GM06990 (cell line): ENCODE measurements at regions not wholly inside any gene's neighbourhood (a gene's known extent, or its start where the extent isn't known, plus 50 kb on each side); places are given as distances from the start of the nearest gene placed in this dataset.

Experiments used
- DNase-seq: peaks from one replicate; pipeline ENCODE4 v3.0.0-alpha.2; 2011; ENCODE audit not compliant: insufficient read length; ENCODE audit errors: extremely low read depth
- H3K27me3 ChIP-seq: replicated peaks from 2 replicates; pipeline ENCODE4 v1.6.0; 2011; ENCODE audit warnings: low read length; ENCODE audit not compliant: control insufficient read depth, insufficient read depth
- H3K36me3 ChIP-seq: 2 replicates; pipeline ENCODE4 v1.5.1; 2011; ENCODE audit warnings: low read length; ENCODE audit not compliant: control insufficient read depth, insufficient read depth
- H3K4me3 ChIP-seq: replicated peaks from 2 replicates; pipeline ENCODE4 v1.5.1; 2011; ENCODE audit warnings: low read depth, mild to moderate bottlenecking, control low read depth, low read length
- CTCF ChIP-seq: IDR thresholded peaks from 2 replicates; pipeline ENCODE4 v1.5.1; 2011; ENCODE audit warnings: low read length, control low read depth, mild to moderate bottlenecking, inconsistent platforms; ENCODE audit not compliant: insufficient read depth, poor library complexity, severe bottlenecking

GRCh38 chr6:87975561-87975960 lies 72.1 kb upstream of the SPACA1 start:
- Histone ChIP-seq H3K4me3 (no peak overlapping the region), H3K36me3 (no peaks in the 10 kb centered on the region), H3K27me3 (no peaks in the 10 kb centered on the region)
- TF ChIP-seq CTCF, result no peak
- DNase-seq, result no peak

- no peak for DNase-seq
- no peak overlapping the region for H3K4me3 ChIP-seq
- H3K27me3 ChIP-seq, result no peaks in the 10 kb centered on the region
- no peaks in the 10 kb centered on the region for H3K36me3 ChIP-seq
- TF ChIP-seq CTCF, result no peak
Observed at GRCh38 chr6:87972279-87972678, 75.4 kb upstream of the SPACA1 start.

DNA sequence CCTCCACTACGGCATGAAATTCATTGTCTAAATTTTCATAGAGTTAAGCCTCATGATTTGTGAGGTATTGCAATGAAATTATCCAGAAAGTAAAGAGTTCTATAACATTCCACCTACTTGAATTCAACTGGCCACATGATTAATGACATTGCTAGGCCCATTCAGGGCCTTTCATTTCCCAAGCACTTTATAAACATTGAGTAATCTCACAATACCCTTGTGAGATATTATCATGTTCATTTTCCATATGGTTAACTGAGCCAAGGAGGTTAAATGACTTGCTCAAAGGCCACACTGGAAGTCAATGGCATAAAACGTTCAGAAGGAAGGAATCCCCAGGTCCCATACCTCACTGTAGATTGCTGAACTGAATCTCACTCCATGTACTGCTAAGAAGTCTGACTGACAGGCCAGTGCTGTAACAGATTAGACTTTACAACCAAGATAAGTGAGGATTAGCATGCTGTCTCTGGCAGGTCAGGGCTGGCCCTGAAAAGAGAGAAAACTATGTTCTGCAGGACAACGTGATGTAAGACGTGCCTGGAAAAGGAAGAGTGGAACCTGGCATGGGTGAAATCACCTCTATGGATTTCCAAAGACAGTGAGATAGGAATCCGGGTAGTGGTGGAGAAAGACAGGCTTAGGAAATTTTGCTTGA lies 75.9 kb upstream of the SPACA1 start:
- Histone ChIP-seq H3K27me3 (no peaks in the 10 kb centered on the region), H3K36me3 (no peaks in the 10 kb centered on the region), H3K4me3 (no peak overlapping the region)
- no peak for TF ChIP-seq CTCF
- DNase-seq, result no peak

- DNase-seq, result no peak
- Histone ChIP-seq H3K36me3 (no peaks in the 10 kb centered on the region), H3K27me3 (no peaks in the 10 kb centered on the region), H3K4me3 (peak overlapping the region; percentile 47)
- TF ChIP-seq CTCF, result peak; percentile 27
Observed at GRCh38 chr6:87968435-87969278, 79.0 kb upstream of the SPACA1 start.

- no peak for DNase-seq
- no peak for TF ChIP-seq CTCF
- Histone ChIP-seq H3K27me3 (no peaks in the 10 kb centered on the region), H3K4me3 (no peak overlapping the region), H3K36me3 (no peaks in the 10 kb centered on the region)
Observed at GRCh38 chr6:87965806-87966205, 81.8 kb upstream of the SPACA1 start.
